KMS-11 (cell line): ENCODE measurements at regions not wholly inside any gene's neighbourhood (a gene's known extent, or its start where the extent isn't known, plus 50 kb on each side); places are given as distances from the start of the nearest gene placed in this dataset.

Experiments
- H2AFZ ChIP-seq: fragments of 200-600 bp; sonication (generic); 2 replicates; pipeline ENCODE4 v1.6.1; 2016; ENCODE audit warnings: antibody characterized with exemption, mixed run types, low read depth
- H3K27ac ChIP-seq: fragments of 200-600 bp; sonication (generic); 2 replicates; pipeline ENCODE4 v1.6.1; 2016; ENCODE audit warnings: mild to moderate bottlenecking, mixed run types
- H3K27me3 ChIP-seq: fragments of 200-600 bp; sonication (generic); 2 replicates; pipeline ENCODE4 v1.6.1; 2017; ENCODE audit warnings: mild to moderate bottlenecking, low read depth, mixed run types, moderate library complexity; ENCODE audit not compliant: insufficient read depth
- H3K36me3 ChIP-seq: fragments of 200-600 bp; sonication (generic); 2 replicates; pipeline ENCODE4 v1.6.1; 2017; ENCODE audit warnings: mild to moderate bottlenecking, mixed run types; ENCODE audit not compliant: insufficient read depth
- H3K4me1 ChIP-seq: fragments of 200-600 bp; sonication (generic); 2 replicates; pipeline ENCODE4 v1.6.1; 2016; ENCODE audit warnings: mild to moderate bottlenecking, low read depth, mixed run types; ENCODE audit not compliant: poor library complexity, severe bottlenecking
- H3K4me2 ChIP-seq: fragments of 200-600 bp; sonication (generic); 2 replicates; pipeline ENCODE4 v1.7.0; 2016; ENCODE audit warnings: mild to moderate bottlenecking, mixed run types
- H3K4me3 ChIP-seq: fragments of 200-600 bp; sonication (generic); IDR thresholded peaks from 2 replicates; pipeline ENCODE4 v1.6.1; 2017; ENCODE audit warnings: low read depth, low read length, mixed read lengths; ENCODE audit not compliant: insufficient read depth
- H3K79me2 ChIP-seq: fragments of 200-600 bp; sonication (generic); 2 replicates; pipeline ENCODE4 v1.6.1; 2016; ENCODE audit warnings: low read depth, mixed run types; ENCODE audit not compliant: insufficient read depth
- H3K9ac ChIP-seq: fragments of 200-600 bp; sonication (generic); 2 replicates; pipeline ENCODE4 v1.6.1; 2016; ENCODE audit warnings: mild to moderate bottlenecking, mixed run types
- H4K20me1 ChIP-seq: fragments of 200-600 bp; sonication (generic); 2 replicates; pipeline ENCODE4 v1.6.1; 2016; ENCODE audit warnings: mild to moderate bottlenecking, mixed run types; ENCODE audit not compliant: insufficient read depth
- CTCF ChIP-seq: fragments of 200-600 bp; sonication (generic); conservative IDR thresholded peaks from 2 replicates; pipeline ENCODE4 v1.6.1; 2017; ENCODE audit warnings: low read depth, mild to moderate bottlenecking, antibody characterized with exemption, low read length, moderate library complexity, mixed read lengths

DNA sequence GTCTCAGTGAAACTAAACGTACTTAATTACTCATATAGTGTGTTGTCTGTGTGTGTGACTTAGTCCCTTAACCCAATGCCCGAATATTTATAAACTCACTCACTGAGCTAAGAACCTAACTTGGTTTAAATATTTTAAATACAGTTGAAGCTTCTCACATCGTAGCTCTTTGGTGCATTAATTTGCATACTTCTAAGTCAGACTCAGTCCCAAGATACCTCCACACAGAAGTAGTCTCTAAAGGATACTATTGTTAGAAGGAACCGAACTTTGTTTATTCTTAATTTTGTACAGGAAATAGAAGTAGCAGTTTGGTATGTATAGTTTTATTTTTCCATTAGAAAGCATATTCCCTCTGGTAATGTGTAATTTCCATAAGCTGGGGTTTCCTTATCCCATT lies 54.0 kb upstream of the NKAP start:
- no peak overlapping the region for H3K4me3 ChIP-seq
- TF ChIP-seq CTCF = no peak
- H2AFZ ChIP-seq = no peak overlapping the region
- H3K36me3 ChIP-seq = no peaks in the 10 kb centered on the region
- no peak overlapping the region for H3K27ac ChIP-seq
- no peaks in the 10 kb centered on the region for H3K79me2 ChIP-seq
- no peak overlapping the region for H3K9ac ChIP-seq
- H3K27me3 ChIP-seq = no peaks in the 10 kb centered on the region
- peaks cover 19% of the 10 kb centered on the region for H3K4me1 ChIP-seq
- H3K4me2 ChIP-seq = no peak overlapping the region
- no peaks in the 10 kb centered on the region for H4K20me1 ChIP-seq

DNA sequence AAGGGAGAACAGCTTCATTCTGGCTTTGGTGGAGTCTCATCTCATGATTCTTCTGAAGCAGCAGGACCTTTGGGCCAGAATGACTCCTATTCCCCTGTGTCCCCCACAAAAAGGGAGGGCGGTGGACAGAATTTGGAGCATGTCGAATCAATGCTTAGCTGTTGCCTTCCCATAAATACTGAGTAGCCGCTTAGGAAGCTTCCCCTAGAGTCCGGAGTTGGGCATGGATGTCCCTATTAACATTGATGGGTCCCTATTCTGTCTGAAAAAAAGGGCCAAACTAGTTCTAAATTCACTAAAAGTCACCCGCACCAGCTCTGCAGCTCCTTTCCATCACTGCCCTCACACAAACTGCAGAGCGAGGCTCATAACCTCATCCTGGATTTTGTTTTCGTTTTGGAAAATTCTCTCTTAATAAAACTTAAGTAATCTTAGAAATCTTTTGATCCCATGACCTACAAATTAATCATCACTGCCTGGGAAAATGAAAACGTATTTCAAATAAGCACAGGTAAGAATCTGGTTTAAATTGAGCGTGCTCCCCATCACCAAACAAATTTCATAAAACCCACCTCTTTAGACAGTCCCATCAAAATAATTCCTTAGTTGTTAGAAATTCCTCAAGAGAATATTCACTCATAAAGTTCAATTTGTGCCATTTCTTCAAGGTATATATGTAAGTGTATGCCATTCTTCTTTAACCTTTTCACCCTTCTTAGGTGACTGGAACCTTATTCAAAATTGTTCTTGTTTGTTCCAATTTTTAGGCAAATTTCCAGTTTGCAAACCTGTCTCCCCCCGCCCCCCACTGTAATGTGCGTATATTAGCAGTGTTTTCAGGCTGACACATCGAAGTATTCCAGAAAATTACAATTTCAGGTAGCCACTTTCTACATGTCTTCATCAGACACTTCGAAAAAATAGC lies 53.3 kb upstream of the NKAP start:
- no peaks in the 10 kb centered on the region for H3K36me3 ChIP-seq
- H4K20me1 ChIP-seq = no peaks in the 10 kb centered on the region
- H3K27me3 ChIP-seq = no peaks in the 10 kb centered on the region
- H3K4me2 ChIP-seq = no peak overlapping the region
- H2AFZ ChIP-seq = no peak overlapping the region
- no peak overlapping the region for H3K9ac ChIP-seq
- peaks cover 19% of the 10 kb centered on the region for H3K4me1 ChIP-seq
- no peaks in the 10 kb centered on the region for H3K79me2 ChIP-seq
- no peak for TF ChIP-seq CTCF
- H3K27ac ChIP-seq = no peak overlapping the region
- no peak overlapping the region for H3K4me3 ChIP-seq

DNA sequence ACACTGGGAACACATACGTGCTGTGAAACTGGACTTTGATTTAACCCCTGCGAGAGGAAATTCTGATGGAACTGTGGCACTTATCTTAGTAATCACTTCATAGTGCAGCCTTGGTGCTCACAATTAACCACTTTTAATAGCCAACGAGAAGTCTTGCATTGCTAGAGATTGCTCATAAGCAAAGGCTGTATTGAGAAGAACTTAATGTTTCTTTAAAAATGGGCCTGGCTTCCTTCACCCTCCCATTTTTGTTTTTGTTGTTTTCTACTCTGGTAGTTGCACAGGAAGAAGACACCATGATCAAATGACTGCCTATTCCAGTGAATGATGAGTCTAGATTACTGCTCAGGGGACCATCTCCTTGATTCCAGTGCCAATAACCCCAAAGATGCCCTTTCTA lies 52.5 kb upstream of the NKAP start:
- no peak overlapping the region for H3K9ac ChIP-seq
- no peak overlapping the region for H3K4me2 ChIP-seq
- no peaks in the 10 kb centered on the region for H3K36me3 ChIP-seq
- no peak overlapping the region for H3K27ac ChIP-seq
- H4K20me1 ChIP-seq = no peaks in the 10 kb centered on the region
- no peak for TF ChIP-seq CTCF
- H3K4me1 ChIP-seq = peaks cover 19% of the 10 kb centered on the region
- H3K27me3 ChIP-seq = no peaks in the 10 kb centered on the region
- H3K4me3 ChIP-seq = no peak overlapping the region
- H2AFZ ChIP-seq = no peak overlapping the region
- H3K79me2 ChIP-seq = no peaks in the 10 kb centered on the region
